SJSA1 (cell line): ENCODE measurements at regions not wholly inside any gene's neighbourhood (a gene's known extent, or its start where the extent isn't known, plus 50 kb on each side); places are given as distances from the start of the nearest gene placed in this dataset.
A peak's percentile ranks its signal among the peaks of the same experiment; 100 is the strongest.
"Not testable (repeated sequence)": the region's sequence is repeated elsewhere in the genome, so short reads cannot be mapped to it uniquely, and the experiment has no call there.

Experiments
- DNase-seq, 2 experiments: peaks; one replicate each; pipeline ENCODE4 v3.0.0-alpha.2; 2015 to 2020; ENCODE audit warnings: low spot score in 2 of 2, low read depth in 1 of 2
- H3K27ac ChIP-seq: fragments of 250-450 bp; sonication (Bioruptor Pico); 2 replicates; pipeline ENCODE4 v1.5.1; 2020; ENCODE audit warnings: mild to moderate bottlenecking, moderate library complexity
- H3K27me3 ChIP-seq: fragments of 250-450 bp; sonication (Bioruptor Pico); replicated peaks from 2 replicates; pipeline ENCODE4 v1.5.1; 2020; ENCODE audit warnings: mild to moderate bottlenecking, moderate library complexity
- H3K36me3 ChIP-seq: fragments of 250-450 bp; sonication (Bioruptor Pico); 2 replicates; pipeline ENCODE4 v1.5.1; 2020; ENCODE audit warnings: mild to moderate bottlenecking
- H3K4me1 ChIP-seq: fragments of 250-450 bp; sonication (Bioruptor Pico); replicated peaks from 2 replicates; pipeline ENCODE4 v1.6.1; 2021; ENCODE audit warnings: mild to moderate bottlenecking
- H3K4me3 ChIP-seq: fragments of 250-450 bp; sonication (Bioruptor Pico); 2 replicates; pipeline ENCODE4 v1.5.1; 2020; ENCODE audit warnings: mild to moderate bottlenecking
- H3K9me3 ChIP-seq: fragments of 250-450 bp; sonication (Bioruptor Pico); replicated peaks from 2 replicates; pipeline ENCODE4 v1.5.1; 2020; ENCODE audit warnings: mild to moderate bottlenecking

DNA sequence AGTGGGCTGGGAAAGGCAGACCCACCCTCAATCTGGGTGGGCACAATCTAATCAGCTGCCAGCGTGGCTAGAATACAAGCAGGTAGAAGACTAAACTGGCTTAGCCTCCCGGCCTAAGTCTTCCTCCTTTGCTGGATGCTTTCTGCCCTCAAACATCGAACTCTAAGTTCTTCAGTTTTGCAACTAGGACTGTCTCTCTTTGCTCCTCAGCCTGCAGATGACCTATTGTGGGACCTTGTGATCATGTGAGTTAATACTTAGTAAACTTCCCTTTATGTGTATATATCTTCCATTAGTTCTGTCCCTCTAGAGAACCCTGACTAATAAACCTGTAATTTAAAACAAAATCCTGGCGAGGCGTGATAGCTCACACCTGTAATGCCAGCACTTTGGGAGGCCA, 51.8 kb upstream of the SLC39A8 start:
- H3K27me3 ChIP-seq, H3K4me1 ChIP-seq: not testable (repeated sequence)

DNA sequence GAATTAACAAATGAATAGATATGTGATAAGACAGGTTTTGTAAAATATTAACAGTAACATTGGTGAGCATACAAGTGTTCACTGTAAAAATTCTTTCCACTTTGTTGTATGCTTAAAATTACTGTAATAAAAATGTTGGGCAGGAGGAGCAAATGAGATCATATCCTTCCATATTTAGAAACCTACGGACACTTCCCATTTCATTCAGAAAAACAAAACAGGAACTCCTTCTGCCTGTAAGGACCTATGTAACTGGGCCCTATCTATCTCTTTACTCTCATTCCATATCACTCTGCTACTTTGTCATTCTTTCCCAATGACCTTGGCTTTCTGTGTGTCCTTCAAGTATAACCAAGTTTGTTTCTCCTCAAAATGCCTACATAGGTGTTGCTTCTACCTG, 53.7 kb upstream of the SLC39A8 start:
- no peaks in the 10 kb centered on the region for H3K9me3 ChIP-seq
- H3K27ac ChIP-seq, result no peak overlapping the region
- H3K4me1 ChIP-seq, result no peaks in the 10 kb centered on the region
- no peaks in the 10 kb centered on the region for H3K36me3 ChIP-seq
- no peak for DNase-seq
- H3K4me3 ChIP-seq, result no peak overlapping the region
- no peaks in the 10 kb centered on the region for H3K27me3 ChIP-seq

More for the DNA sequence above, 51.8 kb upstream of the SLC39A8 start:
- not testable (repeated sequence) for H3K9me3 ChIP-seq, DNase-seq, H3K27ac ChIP-seq, H3K4me3 ChIP-seq, H3K36me3 ChIP-seq

- Histone ChIP-seq H3K9me3 (no peaks in the 10 kb centered on the region), H3K4me1 (no peaks in the 10 kb centered on the region), H3K27ac (no peak overlapping the region), H3K27me3 (no peaks in the 10 kb centered on the region), H3K4me3 (no peak overlapping the region), H3K36me3 (no peaks in the 10 kb centered on the region)
- DNase-seq, result no peak
Measured at GRCh38 chr4:102400898-102401297, 55.6 kb upstream of the SLC39A8 start.

DNA sequence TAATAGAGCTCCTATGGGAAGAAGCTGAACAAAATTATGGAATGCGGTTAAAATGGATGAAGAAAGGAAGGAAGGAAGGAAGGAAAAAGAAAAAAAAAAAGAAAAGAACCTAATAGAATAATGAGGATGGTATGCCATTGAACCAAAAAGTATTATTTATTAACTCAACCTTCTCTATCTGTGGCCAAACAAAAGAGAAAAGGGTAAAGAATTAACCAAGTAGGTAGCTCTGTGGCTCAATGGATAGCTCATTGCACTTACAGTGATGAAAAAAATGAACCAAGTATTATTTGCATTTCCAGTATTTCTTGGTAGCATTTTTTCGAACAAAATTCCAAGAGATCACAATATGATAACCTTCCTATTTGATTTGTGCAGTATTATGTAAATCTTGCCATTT, 56.9 kb upstream of the SLC39A8 start:
- no peak overlapping the region for H3K27ac ChIP-seq
- DNase-seq, result no peak
- no peaks in the 10 kb centered on the region for H3K36me3 ChIP-seq
- no peaks in the 10 kb centered on the region for H3K9me3 ChIP-seq
- no peak overlapping the region for H3K4me3 ChIP-seq
- no peaks in the 10 kb centered on the region for H3K27me3 ChIP-seq
- no peaks in the 10 kb centered on the region for H3K4me1 ChIP-seq

- no peak for DNase-seq
- Histone ChIP-seq H3K9me3 (no peaks in the 10 kb centered on the region), H3K27ac (no peak overlapping the region), H3K36me3 (no peaks in the 10 kb centered on the region), H3K4me3 (no peak overlapping the region), H3K27me3 (no peaks in the 10 kb centered on the region), H3K4me1 (no peaks in the 10 kb centered on the region)
Measured at GRCh38 chr4:102403116-102403515, 57.8 kb upstream of the SLC39A8 start.

- DNase-seq, result no peak
- no peaks in the 10 kb centered on the region for H3K27me3 ChIP-seq
- no peaks in the 10 kb centered on the region for H3K4me1 ChIP-seq
- no peaks in the 10 kb centered on the region for H3K9me3 ChIP-seq
- H3K27ac ChIP-seq, result no peak overlapping the region
- H3K4me3 ChIP-seq, result no peak overlapping the region
- no peaks in the 10 kb centered on the region for H3K36me3 ChIP-seq
Measured at GRCh38 chr4:102404431-102404969, 59.2 kb upstream of the SLC39A8 start.

GRCh38 chr4:102405821-102406401, 60.6 kb upstream of the SLC39A8 start:
- no peak overlapping the region for H3K27ac ChIP-seq
- H3K4me3 ChIP-seq, result no peak overlapping the region
- H3K4me1 ChIP-seq, result no peaks in the 10 kb centered on the region
- H3K9me3 ChIP-seq, result no peaks in the 10 kb centered on the region
- no peaks in the 10 kb centered on the region for H3K27me3 ChIP-seq
- H3K36me3 ChIP-seq, result no peaks in the 10 kb centered on the region
- no peak for DNase-seq

GRCh38 chr4:102410884-102411283, 65.6 kb upstream of the SLC39A8 start:
- not testable (repeated sequence) for H3K27me3 ChIP-seq, DNase-seq, H3K4me1 ChIP-seq, H3K4me3 ChIP-seq, H3K36me3 ChIP-seq, H3K9me3 ChIP-seq, H3K27ac ChIP-seq

DNA sequence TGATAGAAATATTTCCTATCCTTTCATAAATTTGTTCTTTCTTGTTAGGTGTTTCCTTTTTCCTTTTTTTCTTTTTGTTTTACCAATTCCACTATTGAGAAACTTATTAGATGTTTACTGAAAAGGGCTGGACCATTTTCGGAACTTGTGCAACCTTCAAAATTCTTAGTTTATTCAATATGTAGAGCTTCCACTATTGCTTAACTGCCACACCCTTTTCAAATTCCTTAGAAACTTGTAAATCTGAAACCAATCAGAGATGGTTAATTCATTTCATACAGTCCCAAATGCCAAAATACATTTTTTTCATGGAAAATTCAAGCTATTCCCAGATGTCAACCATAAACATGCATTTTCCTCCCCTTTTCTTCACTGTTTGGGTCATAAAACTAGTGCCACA, 66.1 kb upstream of the SLC39A8 start:
- Histone ChIP-seq H3K27ac (no peak overlapping the region), H3K27me3 (no peaks in the 10 kb centered on the region), H3K4me1 (no peaks in the 10 kb centered on the region), H3K9me3 (no peaks in the 10 kb centered on the region), H3K36me3 (no peaks in the 10 kb centered on the region), H3K4me3 (no peak overlapping the region)
- DNase-seq, result no peak

- DNase-seq, result no peak
- Histone ChIP-seq H3K4me1 (no peaks in the 10 kb centered on the region), H3K4me3 (no peak overlapping the region), H3K27me3 (no peaks in the 10 kb centered on the region), H3K36me3 (no peaks in the 10 kb centered on the region), H3K9me3 (no peaks in the 10 kb centered on the region), H3K27ac (no peak overlapping the region)
Measured at GRCh38 chr4:102416765-102417164, 71.5 kb upstream of the SLC39A8 start.

DNA sequence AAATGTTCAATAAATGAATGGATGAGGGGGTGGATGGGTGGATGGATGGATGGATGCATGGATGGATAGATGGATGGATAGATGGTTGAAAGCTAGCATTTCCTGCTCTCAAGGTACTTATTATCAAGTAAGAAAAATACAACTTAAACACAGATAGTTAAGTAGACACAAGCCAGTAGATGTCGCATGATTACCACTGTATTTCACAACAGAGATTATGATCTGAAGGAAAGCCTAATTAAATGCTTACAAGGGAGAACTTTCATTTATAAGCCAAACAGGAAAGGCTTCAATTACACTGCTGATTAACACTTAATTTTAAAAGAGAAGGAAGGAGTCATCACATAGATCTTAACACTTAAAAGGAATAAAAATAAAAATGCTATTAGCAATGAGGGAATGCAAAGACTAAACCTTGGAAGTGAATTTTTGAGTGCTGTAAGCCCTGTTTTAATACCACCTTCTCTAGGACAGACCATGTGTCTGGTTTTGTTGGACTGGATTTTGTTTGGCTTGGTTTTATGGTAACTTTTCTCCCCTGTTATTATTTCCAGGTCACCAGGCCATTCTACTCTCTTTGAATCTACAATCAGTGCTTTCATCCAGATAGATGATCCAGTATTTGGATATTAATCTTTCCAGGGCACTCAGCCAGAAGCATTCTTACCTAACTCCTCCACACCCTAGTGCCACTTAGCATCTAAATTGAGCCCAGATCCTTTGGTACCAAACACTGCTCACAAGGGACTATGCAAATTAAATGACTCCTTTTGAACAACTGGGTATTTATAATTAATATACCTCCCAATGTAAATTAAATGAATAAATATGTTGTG, 75.5 kb upstream of the SLC39A8 start:
- no peaks in the 10 kb centered on the region for H3K36me3 ChIP-seq
- peak in 1 of 2 experiments; percentile 33 for DNase-seq

GRCh38 chr4:102422843-102423242, 77.6 kb upstream of the SLC39A8 start:
- Histone ChIP-seq H3K9me3 (peaks cover 3% of the 10 kb centered on the region; the same call in 1 of the 2 replicates), H3K27ac (no peak overlapping the region), H3K4me3 (no peak overlapping the region), H3K4me1 (no peaks in the 10 kb centered on the region), H3K27me3 (no peaks in the 10 kb centered on the region), H3K36me3 (no peaks in the 10 kb centered on the region)
- DNase-seq, result no peak

More for the DNA sequence above, 75.5 kb upstream of the SLC39A8 start:
- Histone ChIP-seq H3K27ac (no peak overlapping the region), H3K27me3 (no peaks in the 10 kb centered on the region), H3K4me1 (no peaks in the 10 kb centered on the region), H3K4me3 (no peak overlapping the region), H3K9me3 (peaks cover 3% of the 10 kb centered on the region; the same call in 1 of the 2 replicates)

GRCh38 chr4:102423375-102423774, 77.8 kb upstream of the NFKB1 start:
- H3K9me3 ChIP-seq, result peaks cover 3% of the 10 kb centered on the region
- DNase-seq, result no peak
- H3K27me3 ChIP-seq, result no peaks in the 10 kb centered on the region
- no peak overlapping the region for H3K4me3 ChIP-seq
- no peak overlapping the region for H3K27ac ChIP-seq
- no peaks in the 10 kb centered on the region for H3K36me3 ChIP-seq
- no peaks in the 10 kb centered on the region; the same call in 1 of the 2 replicates for H3K4me1 ChIP-seq

DNA sequence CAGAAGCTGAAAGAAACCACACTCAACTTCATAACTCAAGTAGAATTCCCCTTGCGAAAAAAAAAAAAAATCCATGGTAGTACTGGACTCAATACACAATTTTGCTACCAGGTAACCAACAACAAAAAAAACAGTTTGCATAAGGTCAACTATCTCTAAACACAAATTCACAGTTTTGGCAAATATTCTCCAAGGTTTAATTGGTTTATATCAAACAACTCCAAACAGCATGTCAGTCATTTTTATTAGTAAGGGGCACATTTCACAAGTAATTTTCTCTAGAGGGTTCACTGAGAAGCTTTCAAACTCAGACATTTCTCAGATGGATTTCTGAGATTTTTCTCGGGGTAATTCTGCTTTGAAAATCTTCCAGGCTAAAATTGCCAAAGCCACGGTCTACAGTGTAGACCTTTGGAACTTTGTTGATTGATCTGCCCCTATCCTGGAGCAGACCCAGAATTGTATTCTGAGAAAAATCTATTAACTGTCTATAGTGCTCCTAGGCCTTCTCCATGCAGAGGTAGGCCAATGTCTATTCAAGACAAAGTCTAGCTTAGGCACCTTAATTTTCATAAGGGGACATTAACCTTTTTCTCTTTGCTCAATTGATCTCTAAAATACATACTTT, 73.7 kb upstream of the NFKB1 start:
- H3K27me3 ChIP-seq, result no peaks in the 10 kb centered on the region
- no peak overlapping the region for H3K4me3 ChIP-seq
- H3K4me1 ChIP-seq, result peaks cover 10% of the 10 kb centered on the region
- H3K9me3 ChIP-seq, result peaks cover 3% of the 10 kb centered on the region
- H3K36me3 ChIP-seq, result no peaks in the 10 kb centered on the region
- H3K27ac ChIP-seq, result no peak overlapping the region
- DNase-seq, result no peak
